Fibroblast of lung (primary cell): ENCODE measurements at regions not wholly inside any gene's neighbourhood (a gene's known extent, or its start where the extent isn't known, plus 50 kb on each side); places are given as distances from the start of the nearest gene placed in this dataset.

Source experiments
- DNase-seq, 2 donors: peaks; one replicate each; pipeline versions ENCODE4 v3.0.0 to v3.0.0-alpha.2; 2010; ENCODE audit warnings: low read depth in 2 of 2
- H2AFZ ChIP-seq: 2 replicates; pipeline ENCODE4 v1.5.1; 2012; ENCODE audit warnings: low read length, control low read depth, inconsistent platforms
- H3K27ac ChIP-seq: 2 replicates; pipeline ENCODE4 v1.5.1; 2011; ENCODE audit warnings: low read length, control low read depth; ENCODE audit not compliant: insufficient read depth
- H3K27me3 ChIP-seq: 2 replicates; pipeline ENCODE4 v1.5.1; 2011; ENCODE audit warnings: mild to moderate bottlenecking, low read length; ENCODE audit not compliant: control insufficient read depth, insufficient read depth
- H3K36me3 ChIP-seq: 2 replicates; pipeline ENCODE4 v1.5.1; 2011; ENCODE audit warnings: low read length; ENCODE audit not compliant: control insufficient read depth, insufficient read depth
- H3K4me1 ChIP-seq: 2 replicates; pipeline ENCODE4 v1.5.1; 2011; ENCODE audit warnings: low read length; ENCODE audit not compliant: control insufficient read depth, insufficient read depth; ENCODE audit errors: extremely low read depth
- H3K4me2 ChIP-seq: 2 replicates; pipeline ENCODE4 v1.5.1; 2011; ENCODE audit warnings: low read length, control low read depth; ENCODE audit not compliant: insufficient read depth; ENCODE audit errors: extremely low read depth
- H3K4me3 ChIP-seq, 4 experiments: fragments of 200-600 bp in 1 of 4; sonication (generic) in 1 of 4; replicated peaks in 1 of 4; 2 replicates each; pipeline ENCODE4 v1.5.1; 2011 to 2016; ENCODE audit warnings: low read length in 4 of 4, low read depth in 3 of 4, mild to moderate bottlenecking in 3 of 4, control low read depth in 2 of 4, inconsistent platforms in 1 of 4, mixed read lengths in 1 of 4; ENCODE audit not compliant: insufficient read depth in 1 of 4; ENCODE audit errors: control extremely low read depth in 1 of 4
- H3K79me2 ChIP-seq: 2 replicates; pipeline ENCODE4 v1.5.1; 2012; ENCODE audit warnings: mild to moderate bottlenecking, low read length, inconsistent platforms; ENCODE audit not compliant: control insufficient read depth, insufficient read depth
- H3K9ac ChIP-seq: 2 replicates; pipeline ENCODE4 v1.5.1; 2011; ENCODE audit warnings: mild to moderate bottlenecking, low read length, control low read depth; ENCODE audit not compliant: insufficient read depth
- H3K9me3 ChIP-seq: 2 replicates; pipeline ENCODE4 v1.5.1; 2012; ENCODE audit warnings: low read depth, low read length; ENCODE audit not compliant: control insufficient read depth, insufficient read depth
- H4K20me1 ChIP-seq: 2 replicates; pipeline ENCODE4 v1.5.1; 2011; ENCODE audit warnings: low read length; ENCODE audit not compliant: control insufficient read depth, insufficient read depth; ENCODE audit errors: extremely low read depth
- CTCF ChIP-seq, 2 donors: IDR thresholded peaks in 1 of 2; conservative IDR thresholded peaks in 1 of 2; 1 replicate in 1 of 2; 2 replicates in 1 of 2; pipeline ENCODE4 v1.5.1; 2011 to 2012; ENCODE audit warnings: low read length in 2 of 2, control low read depth in 1 of 2, inconsistent platforms in 1 of 2, low read depth in 1 of 2, mild to moderate bottlenecking in 1 of 2
- EZH2 ChIP-seq: IDR thresholded peaks from 2 replicates; pipeline ENCODE4 v1.5.1; 2012; ENCODE audit warnings: low read length, control low read depth, mild to moderate bottlenecking; ENCODE audit errors: missing control alignments

- H3K4me1 ChIP-seq, result no peaks in the 10 kb centered on the region
- TF ChIP-seq CTCF (conservative IDR thresholded peaks at IDR 0.05 in 1 of 2, IDR thresholded peaks at IDR 0.05 in 1 of 2; ENCODE audit: low read depth in 1 of 2, low read length in 2 of 2) (no peak), EZH2 (no peak)
- no peaks in the 10 kb centered on the region for H3K9me3 ChIP-seq
- no peaks in the 10 kb centered on the region for H4K20me1 ChIP-seq
- H3K9ac ChIP-seq, result no peak overlapping the region
- DNase-seq, result no peak
- H2AFZ ChIP-seq, result no peak overlapping the region
- H3K27ac ChIP-seq, result no peak overlapping the region
- H3K4me3 ChIP-seq, result no peak overlapping the region
- H3K4me2 ChIP-seq, result no peak overlapping the region
- no peaks in the 10 kb centered on the region for H3K79me2 ChIP-seq
- H3K36me3 ChIP-seq, result no peaks in the 10 kb centered on the region
- H3K27me3 ChIP-seq, result no peaks in the 10 kb centered on the region
These were observed 76.0 kb upstream of the PEG3 start for GRCh38 chr19:56916528-56916927.

- Histone ChIP-seq H4K20me1 (no peaks in the 10 kb centered on the region), H3K9ac (no peak overlapping the region), H3K4me2 (no peak overlapping the region), H3K27me3 (no peaks in the 10 kb centered on the region), H3K4me3 (no peak overlapping the region), H3K4me1 (no peaks in the 10 kb centered on the region), H3K79me2 (no peaks in the 10 kb centered on the region), H2AFZ (no peak overlapping the region), H3K27ac (no peak overlapping the region), H3K9me3 (no peaks in the 10 kb centered on the region), H3K36me3 (no peaks in the 10 kb centered on the region)
- TF ChIP-seq EZH2 (no peak), CTCF (conservative IDR thresholded peaks at IDR 0.05 in 1 of 2, IDR thresholded peaks at IDR 0.05 in 1 of 2; ENCODE audit: low read depth in 1 of 2, low read length in 2 of 2) (no peak)
- no peak for DNase-seq
These were observed 77.0 kb upstream of the PEG3 start for GRCh38 chr19:56917529-56917928.

- no peak overlapping the region for H3K27ac ChIP-seq
- H2AFZ ChIP-seq, result no peak overlapping the region
- no peaks in the 10 kb centered on the region for H4K20me1 ChIP-seq
- no peaks in the 10 kb centered on the region for H3K79me2 ChIP-seq
- H3K4me2 ChIP-seq, result no peak overlapping the region
- no peak overlapping the region for H3K9ac ChIP-seq
- TF ChIP-seq EZH2 (no peak), CTCF (conservative IDR thresholded peaks at IDR 0.05 in 1 of 2, IDR thresholded peaks at IDR 0.05 in 1 of 2; ENCODE audit: low read depth in 1 of 2, low read length in 2 of 2) (no peak)
- no peak for DNase-seq
- no peaks in the 10 kb centered on the region for H3K4me1 ChIP-seq
- H3K9me3 ChIP-seq, result no peaks in the 10 kb centered on the region
- H3K36me3 ChIP-seq, result no peaks in the 10 kb centered on the region
- H3K27me3 ChIP-seq, result no peaks in the 10 kb centered on the region
- H3K4me3 ChIP-seq, result no peak overlapping the region
These were observed 77.5 kb upstream of the PEG3 start for GRCh38 chr19:56917998-56918397.
